B cell (primary cell): ENCODE measurements at regions not wholly inside any gene's neighbourhood (a gene's known extent, or its start where the extent isn't known, plus 50 kb on each side); places are given as distances from the start of the nearest gene placed in this dataset.

Source experiments
- ATAC-seq: fragments of 200-7000 bp; cut with Tn5 transposase; one replicate; pipeline ENCODE4 v1.10.0; 2021; ENCODE audit warnings: low read depth, mild to moderate bottlenecking, moderate number of reproducible peaks, moderate library complexity
- CTCF ChIA-PET: fragments of 350-600 bp; sonication (Branson Sonifier 250); formaldehyde crosslinking; loops from one replicate; lab custom pipeline; 2021; ENCODE audit warnings: antibody characterized with exemption, inconsistent platforms; lab: Charles Lee
- POLR2A ChIA-PET: fragments of 350-600 bp; sonication (Branson Sonifier 250); formaldehyde crosslinking; loops from one replicate; lab custom pipeline; 2021; ENCODE audit warnings: antibody characterized with exemption; lab: Charles Lee
- DNase-seq: peaks from one replicate; pipeline ENCODE4 v3.0.0; 2013
- H2AFZ ChIP-seq: 2 replicates; pipeline ENCODE4 v1.6.1; 2012; ENCODE audit warnings: mild to moderate bottlenecking, low read depth, low read length; ENCODE audit not compliant: insufficient read depth, poor library complexity, severe bottlenecking
- H3K27ac ChIP-seq, 2 donors: 1 replicate in 1 of 2; 2 replicates in 1 of 2; pipeline ENCODE4 v1.5.1; 2012 to 2013; ENCODE audit warnings: low read length in 2 of 2, mild to moderate bottlenecking in 2 of 2, moderate library complexity in 1 of 2
- H3K27me3 ChIP-seq, 4 experiments: fragments of 200-600 bp in 1 of 4; sonication (generic) in 1 of 4; replicated peaks in 1 of 4; 1 replicate in 2 of 4; 2 replicates in 2 of 4; pipeline versions ENCODE4 v1.6.1 to v1.7.0; 2013 to 2016; ENCODE audit warnings: low read length in 3 of 4, mild to moderate bottlenecking in 2 of 4, mixed read lengths in 1 of 4, moderate library complexity in 1 of 4; ENCODE audit not compliant: insufficient read depth in 4 of 4, control insufficient read depth in 3 of 4; ENCODE audit errors: control extremely low read depth in 1 of 4
- H3K36me3 ChIP-seq, 2 experiments: replicated peaks in 1 of 2; 1 replicate in 1 of 2; 2 replicates in 1 of 2; pipeline versions ENCODE4 v1.6.1 to v1.7.1; 2013; ENCODE audit warnings: low read length in 1 of 2; ENCODE audit not compliant: insufficient read depth in 2 of 2, control insufficient read depth in 1 of 2; ENCODE audit errors: control extremely low read depth in 1 of 2, extremely low read depth in 1 of 2
- H3K4me1 ChIP-seq, 2 donors: fragments of 200-600 bp in 1 of 2; sonication (generic) in 1 of 2; 1 replicate in 1 of 2; 2 replicates in 1 of 2; pipeline versions ENCODE4 v1.5.1 to v1.6.1; 2013 to 2017; ENCODE audit warnings: low read length in 2 of 2; ENCODE audit not compliant: control insufficient read depth in 2 of 2, insufficient read depth in 2 of 2
- H3K4me2 ChIP-seq: replicated peaks from 2 replicates; pipeline ENCODE3; 2012; ENCODE audit warnings: mild to moderate bottlenecking, low read depth, low read length; ENCODE audit not compliant: poor library complexity, severe bottlenecking
- H3K4me3 ChIP-seq, 5 experiments: fragments of 200-600 bp in 1 of 5; sonication (generic) in 1 of 5; 1 replicate in 3 of 5; 2 replicates in 2 of 5; pipeline versions ENCODE4 v1.5.1 to v1.7.0; 2011 to 2016; ENCODE audit warnings: low read length in 4 of 5, mild to moderate bottlenecking in 4 of 5, low read depth in 2 of 5, control low read depth in 1 of 5, moderate library complexity in 1 of 5; ENCODE audit not compliant: insufficient read depth in 1 of 5; ENCODE audit errors: control extremely low read depth in 1 of 5, extremely low read depth in 1 of 5
- H3K79me2 ChIP-seq: fragments of 200-600 bp; sonication (generic); one replicate; pipeline ENCODE4 v1.6.0; 2016; ENCODE audit warnings: low read length; ENCODE audit not compliant: control insufficient read depth, insufficient read depth
- H3K9ac ChIP-seq: fragments of 200-600 bp; sonication (generic); 2 replicates; pipeline ENCODE4 v1.6.1; 2017; ENCODE audit warnings: mild to moderate bottlenecking, low read length, moderate library complexity
- H3K9me3 ChIP-seq, 3 donors: one replicate each; pipeline versions ENCODE4 v1.6.1 to v1.7.1; 2013; ENCODE audit warnings: low read length in 2 of 3; ENCODE audit not compliant: control insufficient read depth in 2 of 3, insufficient read depth in 1 of 3; ENCODE audit errors: control extremely low read depth in 1 of 3
- H4K20me1 ChIP-seq: 2 replicates; pipeline ENCODE4 v1.6.0; 2012; ENCODE audit warnings: mild to moderate bottlenecking, low read length; ENCODE audit not compliant: insufficient read depth, control insufficient read depth, poor library complexity, severe bottlenecking
- H3K27ac Mint-ChIP-seq: one replicate; pipeline ENCODE4 v1.8.0; 2021; ENCODE audit warnings: mixed read lengths
- H3K27me3 Mint-ChIP-seq: one replicate; pipeline ENCODE4 v1.8.0; 2021; ENCODE audit warnings: mixed read lengths
- H3K4me1 Mint-ChIP-seq: one replicate; pipeline ENCODE4 v1.8.0; 2021; ENCODE audit warnings: mixed read lengths
- H3K4me3 Mint-ChIP-seq: one replicate; pipeline ENCODE4 v1.8.0; 2021; ENCODE audit warnings: mixed read lengths
- H3K9me3 Mint-ChIP-seq: one replicate; pipeline ENCODE4 v1.8.0; 2022; ENCODE audit warnings: mixed read lengths; ENCODE audit not compliant: insufficient read depth
- CTCF ChIP-seq: fragments of 200-600 bp; IDR thresholded peaks from one replicate; pipeline ENCODE4 v1.8.0; 2022; ENCODE audit warnings: antibody characterized with exemption, mild to moderate bottlenecking
- EZH2 ChIP-seq: IDR thresholded peaks from 2 replicates; pipeline ENCODE4 v1.6.1; 2012; ENCODE audit warnings: borderline replicate concordance, low read depth, mild to moderate bottlenecking, moderate library complexity, low read length; ENCODE audit not compliant: insufficient read depth, poor library complexity, severe bottlenecking
- WGBS: methylation state at CpG from one replicate; pipeline ENCODE4 v1.1.5; 2013; ENCODE audit warnings: missing lambda C conversion rate; ENCODE audit not compliant: insufficient coverage; 5-methylcytosine and 5-hydroxymethylcytosine counted together
- intact Hi-C: fragments of 100-400 bp; cut with micrococcal nuclease; formaldehyde crosslinking; loops from one replicate; pipeline ENCODE4 v1.10.0; 2022

GRCh38 chr13:74886502-74886901 lies 595.5 kb downstream of the TBC1D4 start:
- ChIA-PET CTCF (no interaction called here), POLR2A (no interaction called here)
- Mint-ChIP-seq H3K27me3 (no peaks in the 10 kb centered on the region), H3K4me1 (no peaks in the 10 kb centered on the region), H3K27ac (no peak overlapping the region), H3K4me3 (no peak overlapping the region), H3K9me3 (no peaks in the 10 kb centered on the region)
- no peaks in the 10 kb centered on the region for H3K4me1 ChIP-seq
- H4K20me1 ChIP-seq: no peaks in the 10 kb centered on the region
- no peak for DNase-seq
- no peak for ATAC-seq
- no peaks in the 10 kb centered on the region for H3K36me3 ChIP-seq
- no peaks in the 10 kb centered on the region for H3K27me3 ChIP-seq
- no peak overlapping the region for H3K4me2 ChIP-seq
- TF ChIP-seq EZH2 (no peak), CTCF (no peak)
- intact Hi-C loops: no loop called here
- no peak overlapping the region for H3K4me3 ChIP-seq
- no peak overlapping the region for H3K9ac ChIP-seq
- WGBS: no CpG with 5 or more reads among the region's 3 CpGs
- H3K79me2 ChIP-seq: no peaks in the 10 kb centered on the region
- H2AFZ ChIP-seq: no peak overlapping the region
- H3K27ac ChIP-seq: no peak overlapping the region
- H3K9me3 ChIP-seq: peaks cover 0 to 1% (median 0%) of the 10 kb centered on the region in 3 donors

DNA sequence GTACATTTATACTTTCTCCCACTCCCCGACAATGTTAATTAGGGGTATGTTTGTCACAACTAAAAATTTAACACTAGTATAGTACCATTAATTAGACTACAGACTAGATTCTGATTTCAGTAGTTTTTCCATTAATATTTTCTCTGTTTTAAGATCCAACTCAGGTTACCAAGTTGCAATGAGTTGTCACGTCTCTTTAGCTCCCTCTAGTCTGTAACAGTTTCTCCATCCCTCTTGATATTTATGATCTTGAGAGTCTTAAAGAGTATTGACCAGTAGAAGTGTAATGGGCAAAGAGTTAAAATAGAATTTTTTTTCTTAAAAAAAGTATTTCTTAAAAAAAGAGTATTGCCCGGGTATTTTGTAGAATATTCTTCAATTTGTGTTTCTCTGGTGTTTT lies 598.1 kb downstream of the TBC1D4 start:
- ChIA-PET POLR2A (no interaction called here), CTCF (no interaction called here)
- no peak overlapping the region for H3K4me3 ChIP-seq
- H3K4me2 ChIP-seq: no peak overlapping the region
- TF ChIP-seq CTCF: no peak
- no peak for TF ChIP-seq EZH2
- no peaks in the 10 kb centered on the region for H3K79me2 ChIP-seq
- Mint-ChIP-seq H3K4me1 (no peaks in the 10 kb centered on the region), H3K27me3 (no peaks in the 10 kb centered on the region), H3K27ac (no peak overlapping the region), H3K9me3 (no peaks in the 10 kb centered on the region), H3K4me3 (no peak overlapping the region)
- intact Hi-C loops: no loop called here
- DNase-seq (no peak), ATAC-seq (no peak)
- H3K4me1 ChIP-seq: no peaks in the 10 kb centered on the region
- H2AFZ ChIP-seq: no peak overlapping the region
- no CpG with 5 or more reads among the region's 3 CpGs for WGBS
- H3K36me3 ChIP-seq: no peaks in the 10 kb centered on the region
- no peaks in the 10 kb centered on the region for H3K27me3 ChIP-seq
- no peak overlapping the region for H3K9ac ChIP-seq
- H3K27ac ChIP-seq: no peak overlapping the region
- H4K20me1 ChIP-seq: no peaks in the 10 kb centered on the region
- no peaks in the 10 kb centered on the region for H3K9me3 ChIP-seq
